Sigmoid colon (tissue), 6 donors: ENCODE measurements at regions not wholly inside any gene's neighbourhood (a gene's known extent, or its start where the extent isn't known, plus 50 kb on each side); places are given as distances from the start of the nearest gene placed in this dataset.

Experiments
- DNase-seq: peaks from one replicate; pipeline ENCODE4 v3.0.0-alpha.2; 2019
- H3K27ac ChIP-seq, 4 donors: fragments of 200-600 bp; sonication (generic); one replicate each; pipeline ENCODE4 v1.5.1; 2016 to 2019; ENCODE audit warnings: mild to moderate bottlenecking in 1 of 4
- H3K27me3 ChIP-seq, 3 donors: fragments of 200-600 bp; sonication (generic); one replicate each; pipeline ENCODE4 v1.5.1; 2019; ENCODE audit warnings: mild to moderate bottlenecking in 1 of 3
- H3K36me3 ChIP-seq, 4 donors: fragments of 200-600 bp; sonication (generic); one replicate each; pipeline ENCODE4 v1.5.1; 2016 to 2019
- H3K4me1 ChIP-seq, 4 donors: fragments of 200-600 bp; sonication (generic); one replicate each; pipeline ENCODE4 v1.5.1; 2017 to 2019
- H3K4me3 ChIP-seq, 4 donors: fragments of 200-600 bp; sonication (generic); one replicate each; pipeline ENCODE4 v1.5.1; 2017 to 2019; ENCODE audit warnings: mild to moderate bottlenecking in 2 of 4, moderate library complexity in 1 of 4
- H3K9me3 ChIP-seq, 4 donors: fragments of 200-600 bp in 3 of 4; sonication (generic) in 3 of 4; one replicate each; pipeline versions ENCODE4 v1.5.1 to v1.6.1; 2013 to 2019
- EP300 ChIP-seq, 4 donors: sonication (generic); formaldehyde crosslinking; IDR thresholded peaks; one replicate each; pipeline ENCODE4 v1.6.1; 2017; ENCODE audit warnings: antibody characterized with exemption in 4 of 4
- POLR2A ChIP-seq, 2 donors: fragments of 450-650 bp; IDR thresholded peaks; one replicate each; pipeline ENCODE4 v1.6.1; 2016; ENCODE audit warnings: antibody characterized with exemption in 2 of 2, mild to moderate bottlenecking in 2 of 2, moderate library complexity in 2 of 2
- POLR2AphosphoS5 ChIP-seq, 4 donors: sonication (generic); formaldehyde crosslinking; IDR thresholded peaks; one replicate each; pipeline ENCODE4 v1.6.1; 2017; ENCODE audit warnings: antibody characterized with exemption in 4 of 4
- WGBS, 2 donors: extraction: QIAGEN DNeasy Blood & Tissue Kit; methylation state at CpG; one replicate each; pipeline ENCODE4 v1.1.7; 2013; 5-methylcytosine and 5-hydroxymethylcytosine counted together
- intact Hi-C: fragments of 100-400 bp; cut with DNase I; formaldehyde crosslinking; loops from one replicate; pipeline ENCODE4 v1.15.1; 2023
- small RNA-seq, 3 donors: library from RNA; depleted of rRNA; stranded (forward); fragments of <200 nt; gene quantifications; one replicate each; pipeline ENCODE3, GENCODE V24; 2016
- TF ChIP-seq, protein P1 (sequence below), 4 experiments: fragments of 450-650 bp in 3 of 4; fragments of 200-600 bp in 1 of 4; IDR thresholded peaks; one replicate each; pipeline ENCODE4 v1.5.1; 2016 to 2019; ENCODE audit warnings: antibody characterized with exemption in 4 of 4, mild to moderate bottlenecking in 3 of 4, moderate library complexity in 2 of 4
- donor health status: healthy with polysubstance abuse.
- donor health status: healthy.

DNA sequence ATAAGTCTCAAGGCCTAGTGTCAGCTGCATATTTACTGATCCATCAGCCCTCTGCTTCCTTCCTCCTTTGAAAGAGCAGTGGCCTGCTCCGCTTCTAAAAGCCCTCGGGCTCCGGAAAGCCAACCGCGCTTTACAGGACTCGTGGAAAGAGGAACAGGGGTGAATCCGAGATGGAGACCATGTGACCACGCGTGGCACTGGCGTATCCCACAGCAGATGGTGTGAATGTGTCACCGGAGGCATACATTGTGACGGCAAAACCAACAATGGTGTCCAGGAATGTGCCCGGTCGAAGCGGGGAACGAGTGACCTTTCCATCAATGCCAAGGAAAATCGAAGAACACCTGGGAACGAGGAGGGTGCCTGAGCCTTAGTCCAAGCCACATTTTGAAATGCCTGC lies 484.6 kb downstream of the SPATA31A7 start:
- H3K9me3 ChIP-seq, result peaks cover 0 to 7% (median 0%) of the 10 kb centered on the region in 4 donors
- no peak overlapping the region for H3K27ac ChIP-seq
- H3K4me1 ChIP-seq, result no peaks in the 10 kb centered on the region
- no peaks in the 10 kb centered on the region for H3K27me3 ChIP-seq
- H3K36me3 ChIP-seq, result no peaks in the 10 kb centered on the region
- intact Hi-C loops, result no loop called here
- TF ChIP-seq POLR2AphosphoS5 (IDR thresholded peaks at IDR 0.05) (no peak), EP300 (IDR thresholded peaks at IDR 0.05) (no peak)
- TF ChIP-seq, protein P1, sequence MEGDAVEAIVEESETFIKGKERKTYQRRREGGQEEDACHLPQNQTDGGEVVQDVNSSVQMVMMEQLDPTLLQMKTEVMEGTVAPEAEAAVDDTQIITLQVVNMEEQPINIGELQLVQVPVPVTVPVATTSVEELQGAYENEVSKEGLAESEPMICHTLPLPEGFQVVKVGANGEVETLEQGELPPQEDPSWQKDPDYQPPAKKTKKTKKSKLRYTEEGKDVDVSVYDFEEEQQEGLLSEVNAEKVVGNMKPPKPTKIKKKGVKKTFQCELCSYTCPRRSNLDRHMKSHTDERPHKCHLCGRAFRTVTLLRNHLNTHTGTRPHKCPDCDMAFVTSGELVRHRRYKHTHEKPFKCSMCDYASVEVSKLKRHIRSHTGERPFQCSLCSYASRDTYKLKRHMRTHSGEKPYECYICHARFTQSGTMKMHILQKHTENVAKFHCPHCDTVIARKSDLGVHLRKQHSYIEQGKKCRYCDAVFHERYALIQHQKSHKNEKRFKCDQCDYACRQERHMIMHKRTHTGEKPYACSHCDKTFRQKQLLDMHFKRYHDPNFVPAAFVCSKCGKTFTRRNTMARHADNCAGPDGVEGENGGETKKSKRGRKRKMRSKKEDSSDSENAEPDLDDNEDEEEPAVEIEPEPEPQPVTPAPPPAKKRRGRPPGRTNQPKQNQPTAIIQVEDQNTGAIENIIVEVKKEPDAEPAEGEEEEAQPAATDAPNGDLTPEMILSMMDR (IDR thresholded peaks at IDR 0.05), result no peak
- DNase-seq, result no peak
- H3K4me3 ChIP-seq, result no peak overlapping the region
- WGBS, 2 donors, result 84 to 90% methylated on average over 18 of the region's 18 CpGs

DNA sequence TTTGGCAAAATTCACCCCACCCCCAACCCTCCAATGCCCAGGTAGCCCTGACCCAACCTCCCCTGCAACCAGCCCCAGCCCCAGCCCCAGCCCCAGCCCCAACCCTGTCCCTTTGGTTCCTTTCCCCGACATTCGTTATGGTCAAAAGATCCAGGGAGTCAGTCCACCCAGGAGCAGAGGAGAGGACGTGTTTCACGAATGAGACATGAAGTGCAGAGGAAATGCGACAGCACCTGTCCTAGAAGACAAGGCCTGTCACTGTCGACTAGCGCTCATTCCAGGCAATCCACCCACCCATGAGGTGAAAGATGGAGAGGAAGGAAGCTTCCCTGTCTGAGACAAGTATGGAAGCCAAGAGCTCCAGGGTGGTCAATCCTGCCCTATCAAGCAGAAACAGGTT lies 485.0 kb downstream of the SPATA31A7 start:
- no peak for DNase-seq
- no peaks in the 10 kb centered on the region for H3K4me1 ChIP-seq
- no peaks in the 10 kb centered on the region for H3K36me3 ChIP-seq
- H3K27ac ChIP-seq, result no peak overlapping the region
- WGBS, 2 donors, result 86 to 88% methylated on average over 7 of the region's 7 CpGs
- peaks cover 0 to 4% (median 0%) of the 10 kb centered on the region in 4 donors for H3K9me3 ChIP-seq
- TF ChIP-seq POLR2AphosphoS5 (IDR thresholded peaks at IDR 0.05) (no peak), POLR2A (IDR thresholded peaks at IDR 0.05) (no peak), EP300 (IDR thresholded peaks at IDR 0.05) (no peak)
- TF ChIP-seq, protein P1 (IDR thresholded peaks at IDR 0.05), result no peak
- H3K27me3 ChIP-seq, result no peaks in the 10 kb centered on the region
- H3K4me3 ChIP-seq, result no peak overlapping the region
- intact Hi-C loops, result no loop called here

Small RNA genes in the stretch of these regions (small RNA-seq; reads per million reads assigned to genes)
- gene RF00019, result 0 reads per million in 3 donors
